Right lobe of liver (tissue), 6 donors: ENCODE measurements at regions not wholly inside any gene's neighbourhood (a gene's known extent, or its start where the extent isn't known, plus 50 kb on each side); places are given as distances from the start of the nearest gene placed in this dataset.
"Not testable (repeated sequence)": the region's sequence is repeated elsewhere in the genome, so short reads cannot be mapped to it uniquely, and the experiment has no call there.

Experiments used
- ATAC-seq, 4 donors: fragments of 200-7000 bp; cut with Tn5 transposase; one replicate each; pipeline ENCODE4 v1.9.1; 2020; ENCODE audit warnings: mild to moderate bottlenecking in 4 of 4, moderate library complexity in 4 of 4
- DNase-seq, 3 donors: peaks; one replicate each; pipeline ENCODE4 v3.0.0-alpha.2; 2020
- H3K27ac ChIP-seq, 3 donors: fragments of 200-600 bp; one replicate each; pipeline ENCODE4 v1.8.0; 2022
- H3K27me3 ChIP-seq, 2 donors: fragments of 200-600 bp; one replicate each; pipeline ENCODE4 v1.8.0; 2022
- H3K36me3 ChIP-seq, 4 donors: fragments of 200-600 bp; sonication (generic) in 1 of 4; one replicate each; pipeline versions ENCODE4 v1.5.1 to v1.8.0; 2017 to 2022; ENCODE audit warnings: control low read depth in 1 of 4
- H3K4me1 ChIP-seq, 4 donors: fragments of 200-600 bp; sonication (generic) in 1 of 4; one replicate each; pipeline versions ENCODE4 v1.5.1 to v1.8.0; 2017 to 2022; ENCODE audit warnings: control low read depth in 1 of 4
- H3K4me3 ChIP-seq, 3 donors: fragments of 200-600 bp; one replicate each; pipeline ENCODE4 v1.8.0; 2022
- H3K9me3 ChIP-seq, 4 donors: fragments of 200-600 bp; sonication (generic) in 1 of 4; one replicate each; pipeline versions ENCODE4 v1.5.1 to v1.8.0; 2017 to 2022; ENCODE audit warnings: control low read depth in 1 of 4
- POLR2A ChIP-seq: fragments of 450-650 bp; IDR thresholded peaks from one replicate; pipeline ENCODE4 v1.6.1; 2017; ENCODE audit warnings: antibody characterized with exemption, mild to moderate bottlenecking
- WGBS: methylation state at CpG from one replicate; pipeline ENCODE4 v1.1.6; 2018; ENCODE audit warnings: low coverage, low lambda C conversion rate; ENCODE audit not compliant: insufficient coverage; ENCODE audit errors: missing lambda C conversion rate; 5-methylcytosine and 5-hydroxymethylcytosine counted together
- intact Hi-C, 2 donors: fragments of 100-400 bp; cut with DNase I; formaldehyde crosslinking; loops; one replicate each; pipeline versions ENCODE4 v1.11.2 to v1.14.1; 2022
- TF ChIP-seq, protein P1 (sequence below), 4 donors: fragments of 200-600 bp in 3 of 4; fragments of 450-650 bp in 1 of 4; IDR thresholded peaks; one replicate each; pipeline versions ENCODE4 v1.5.1 to v1.8.0; 2016 to 2022; ENCODE audit warnings: antibody characterized with exemption in 4 of 4, mild to moderate bottlenecking in 2 of 4
- donor health status: DM: no; HTN: yes; CAD: no.
- donor health status: DM: no; HTN: no; CAD: no.
- donor health status: DM: no; HTN: no; CAD: no.
- donor health status: DM: no; HTN: yes; CAD: no.
- donor health status: DM: no; HTN: yes; CAD: no.

DNA sequence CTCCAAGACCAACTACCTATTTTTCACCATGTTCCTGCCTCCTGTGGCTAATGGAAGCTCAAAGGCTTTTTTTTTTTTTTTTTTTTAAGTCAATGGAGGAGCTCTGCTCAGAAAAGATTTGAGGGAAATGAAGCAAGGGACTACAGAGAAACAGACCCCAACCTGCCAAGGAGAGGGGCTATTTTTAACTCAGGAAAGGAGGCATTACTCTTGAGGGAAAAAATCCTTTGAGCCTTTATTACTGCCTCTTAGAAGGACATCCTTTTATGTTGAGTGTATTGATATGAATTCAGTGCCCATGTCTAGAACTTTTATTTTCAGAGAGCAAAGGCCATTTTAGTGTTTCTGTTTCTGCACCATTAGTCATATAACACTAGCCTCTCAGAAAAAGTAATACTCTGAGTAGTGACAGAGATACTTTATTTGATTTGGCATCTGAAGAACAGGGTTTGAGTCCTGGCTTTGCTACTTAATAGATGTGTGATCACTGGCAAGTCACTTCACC, 68.1 kb upstream of the PCDH8 start:
- H3K4me3 ChIP-seq, result no peak overlapping the region
- DNase-seq (no peak), ATAC-seq (no peak)
- H3K27ac ChIP-seq, result no peak overlapping the region
- TF ChIP-seq POLR2A, result no peak
- TF ChIP-seq, protein P1, sequence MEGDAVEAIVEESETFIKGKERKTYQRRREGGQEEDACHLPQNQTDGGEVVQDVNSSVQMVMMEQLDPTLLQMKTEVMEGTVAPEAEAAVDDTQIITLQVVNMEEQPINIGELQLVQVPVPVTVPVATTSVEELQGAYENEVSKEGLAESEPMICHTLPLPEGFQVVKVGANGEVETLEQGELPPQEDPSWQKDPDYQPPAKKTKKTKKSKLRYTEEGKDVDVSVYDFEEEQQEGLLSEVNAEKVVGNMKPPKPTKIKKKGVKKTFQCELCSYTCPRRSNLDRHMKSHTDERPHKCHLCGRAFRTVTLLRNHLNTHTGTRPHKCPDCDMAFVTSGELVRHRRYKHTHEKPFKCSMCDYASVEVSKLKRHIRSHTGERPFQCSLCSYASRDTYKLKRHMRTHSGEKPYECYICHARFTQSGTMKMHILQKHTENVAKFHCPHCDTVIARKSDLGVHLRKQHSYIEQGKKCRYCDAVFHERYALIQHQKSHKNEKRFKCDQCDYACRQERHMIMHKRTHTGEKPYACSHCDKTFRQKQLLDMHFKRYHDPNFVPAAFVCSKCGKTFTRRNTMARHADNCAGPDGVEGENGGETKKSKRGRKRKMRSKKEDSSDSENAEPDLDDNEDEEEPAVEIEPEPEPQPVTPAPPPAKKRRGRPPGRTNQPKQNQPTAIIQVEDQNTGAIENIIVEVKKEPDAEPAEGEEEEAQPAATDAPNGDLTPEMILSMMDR (IDR thresholded peaks at IDR 0.05), result no peak
- no peaks in the 10 kb centered on the region for H3K36me3 ChIP-seq
- H3K27me3 ChIP-seq, result no peaks in the 10 kb centered on the region
- intact Hi-C loops, result no loop called here
- H3K4me1 ChIP-seq, result no peaks in the 10 kb centered on the region
- no peaks in the 10 kb centered on the region for H3K9me3 ChIP-seq

DNA sequence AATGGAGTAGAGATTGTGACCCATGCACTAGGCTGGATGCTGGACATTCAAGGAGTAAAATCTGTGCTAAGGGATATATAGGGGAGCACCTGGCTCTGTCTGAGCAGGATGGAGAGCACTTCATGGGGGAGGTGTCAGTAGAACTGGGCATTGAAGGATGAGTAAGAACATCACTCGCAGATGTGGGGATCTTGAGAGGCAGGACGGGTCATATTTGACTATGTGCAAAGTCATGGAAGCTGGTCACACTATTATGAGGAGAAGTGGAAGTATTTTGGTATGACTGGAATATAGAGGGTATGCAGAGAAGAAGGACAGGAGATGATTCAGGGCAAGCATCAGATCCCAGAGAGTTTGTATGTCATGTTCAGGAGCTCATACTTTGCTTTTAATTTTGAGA, 62.9 kb upstream of the PCDH8 start:
- Histone ChIP-seq H3K4me1 (no peaks in the 10 kb centered on the region), H3K4me3 (no peak overlapping the region), H3K27me3 (no peaks in the 10 kb centered on the region), H3K27ac (no peak overlapping the region), H3K9me3 (no peaks in the 10 kb centered on the region), H3K36me3 (no peaks in the 10 kb centered on the region)
- DNase-seq (no peak), ATAC-seq (no peak)
- TF ChIP-seq POLR2A, result no peak
- TF ChIP-seq, protein P1 (IDR thresholded peaks at IDR 0.05), result no peak
- intact Hi-C loops, result no loop called here
- 54% methylated on average over 2 of the region's 2 CpGs for WGBS

DNA sequence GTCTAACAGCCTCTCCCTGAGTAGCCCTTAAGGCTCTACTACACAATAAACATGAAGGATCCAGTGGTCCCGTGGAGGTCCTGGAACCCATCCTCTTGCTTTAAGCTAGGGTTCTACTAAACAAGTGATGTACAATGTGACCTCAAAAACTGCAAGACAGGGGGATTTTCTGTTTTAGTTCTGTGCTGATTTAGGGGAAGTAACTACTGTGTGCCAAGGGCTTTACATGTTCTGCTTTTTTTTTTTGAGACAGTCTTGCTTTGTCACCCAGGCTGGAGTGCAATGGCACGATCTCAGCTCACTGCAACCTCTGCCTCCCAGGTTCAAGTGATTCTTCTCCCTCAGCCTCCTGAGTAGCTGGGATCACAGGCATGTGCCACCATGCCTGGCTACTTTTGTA, 61.9 kb upstream of the PCDH8 start:
- peak in 2 of 4 donors; percentile 51 to 59 for ATAC-seq
- WGBS, result 35% methylated on average over 2 of the region's 2 CpGs
- intact Hi-C loops, result not testable (repeated sequence)

DNA sequence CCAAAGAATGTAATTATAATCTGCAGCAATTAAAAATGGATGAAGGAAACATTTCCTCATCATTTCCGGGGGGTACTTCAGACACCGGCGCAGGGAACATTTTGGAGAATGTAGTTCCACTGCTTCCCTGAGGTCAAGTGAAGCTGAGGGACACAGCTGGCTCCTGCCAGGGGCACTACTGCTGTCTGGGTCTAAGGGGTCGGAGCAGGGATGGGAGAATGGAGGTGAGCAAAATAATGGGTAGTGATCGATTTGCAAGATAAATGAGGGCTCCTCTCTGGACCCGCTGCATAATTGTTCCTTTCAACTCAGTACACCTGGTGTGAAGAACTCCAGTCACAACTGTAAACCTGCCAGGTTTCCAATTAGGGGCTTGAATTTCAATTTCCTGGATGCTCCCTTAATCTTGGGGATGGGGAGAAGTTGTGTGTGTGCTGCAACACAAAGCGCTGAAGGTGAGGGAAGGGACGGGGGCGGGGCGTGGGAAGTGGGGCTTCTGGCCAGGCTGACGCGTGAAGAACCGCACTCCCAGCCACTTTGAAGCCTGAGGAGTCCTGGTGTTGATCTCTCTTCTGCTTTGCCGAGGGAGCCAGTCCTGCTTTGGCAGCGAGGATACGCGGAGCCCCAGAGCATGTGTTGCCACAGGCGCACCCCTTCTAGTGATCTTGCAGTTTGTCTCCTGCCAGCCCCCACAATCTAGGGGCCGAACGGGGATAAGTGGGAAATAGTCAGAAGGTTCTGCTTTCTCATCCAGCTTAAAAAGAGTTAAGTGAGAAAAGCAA, 57.9 kb upstream of the PCDH8 start:
- WGBS, result 20% methylated on average over 14 of the region's 20 CpGs
- Histone ChIP-seq H3K27ac (no peak overlapping the region), H3K4me1 (no peaks in the 10 kb centered on the region), H3K27me3 (no peaks in the 10 kb centered on the region), H3K9me3 (no peaks in the 10 kb centered on the region), H3K36me3 (no peaks in the 10 kb centered on the region), H3K4me3 (no peak overlapping the region)
- ATAC-seq (no peak), DNase-seq (no peak)
- intact Hi-C loops, result no loop called here
- no peak for TF ChIP-seq POLR2A
- TF ChIP-seq, protein P1 (IDR thresholded peaks at IDR 0.05), result no peak

More for the DNA sequence above, 61.9 kb upstream of the PCDH8 start:
- DNase-seq, H3K27me3 ChIP-seq, H3K4me3 ChIP-seq, H3K27ac ChIP-seq, H3K9me3 ChIP-seq, H3K36me3 ChIP-seq, H3K4me1 ChIP-seq: not testable (repeated sequence)

DNA sequence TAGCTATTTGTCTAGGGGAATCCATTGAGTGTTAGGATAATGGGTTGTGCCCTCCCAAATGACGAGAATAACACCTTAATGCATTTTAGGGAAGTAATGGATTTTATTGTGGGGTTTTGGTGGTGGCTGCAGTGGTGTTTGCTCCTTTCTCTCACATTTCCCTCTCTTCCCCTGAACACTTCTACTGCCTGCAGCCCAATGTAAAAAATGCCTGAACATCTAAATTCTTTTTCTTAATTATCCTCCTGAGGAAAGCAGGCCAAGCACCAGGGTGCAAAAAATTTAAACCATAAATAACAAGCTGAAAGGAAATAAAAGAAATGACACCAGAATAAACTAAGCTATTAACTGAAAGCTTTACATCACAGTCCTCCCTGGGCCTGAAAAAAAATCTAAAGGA, 57.3 kb upstream of the PCDH8 start:
- H3K27me3 ChIP-seq, result no peaks in the 10 kb centered on the region
- no peak overlapping the region for H3K27ac ChIP-seq
- WGBS, result 25% methylated on average over 1 of the region's 1 CpG
- intact Hi-C loops, result no loop called here
- H3K4me3 ChIP-seq, result no peak overlapping the region
- H3K9me3 ChIP-seq, result no peaks in the 10 kb centered on the region
- no peaks in the 10 kb centered on the region for H3K36me3 ChIP-seq
- TF ChIP-seq POLR2A, result no peak
- TF ChIP-seq, protein P1 (IDR thresholded peaks at IDR 0.05), result no peak
- H3K4me1 ChIP-seq, result no peaks in the 10 kb centered on the region
- ATAC-seq (no peak), DNase-seq (no peak)
